ENCODE measurements at regions not wholly inside any gene's neighbourhood (a gene's known extent, or its start where the extent isn't known, plus 50 kb on each side); places are given as distances from the start of the nearest gene placed in this dataset.

DNA sequence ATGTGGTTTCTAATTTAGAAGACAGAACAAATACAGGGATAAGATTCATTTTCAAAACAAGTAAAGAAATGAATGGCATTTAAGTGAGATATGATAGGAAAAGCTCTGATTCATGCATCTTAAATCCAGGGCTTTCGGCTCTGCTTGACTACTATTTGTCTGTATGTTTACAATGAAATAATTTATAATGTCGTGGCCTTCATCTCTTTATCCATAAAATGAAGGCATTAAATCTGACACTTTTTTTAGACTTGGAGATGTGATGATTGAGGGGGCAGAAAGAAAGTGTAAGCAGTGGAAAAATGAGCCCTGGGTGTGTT, 115.7 kb upstream of the KIT start:
- H3K27me3 ChIP-seq (replicated peaks; ENCODE audit: insufficient read depth, low read length), result no peaks in the 10 kb centered on the region
- H3K36me3 ChIP-seq (replicated peaks; ENCODE audit: insufficient read depth, low read length), result no peaks in the 10 kb centered on the region
- no peak overlapping the region for H2AFZ ChIP-seq (ENCODE audit: low read length)
- no peaks in the 10 kb centered on the region for H3K79me2 ChIP-seq (ENCODE audit: low read length)
- H3K4me3 ChIP-seq (ENCODE audit: low read length), result no peak overlapping the region
- H3K9ac ChIP-seq (ENCODE audit: low read length), result no peak overlapping the region
- 0 out of 2 replicates have a peak, but pooled peaks cover under 1% of the 10 kb centered on the region for H3F3A ChIP-seq (ENCODE audit: insufficient read depth, low read length)
- peaks cover 11% of the 10 kb centered on the region; the same call in 1 of the 2 replicates for H3K4me1 ChIP-seq (ENCODE audit: low read length)
- H3K9me3 ChIP-seq (replicated peaks; ENCODE audit: insufficient read depth, low read length), result no peaks in the 10 kb centered on the region
- no peak overlapping the region for H3K4me2 ChIP-seq (ENCODE audit: low read depth, low read length)
- DNase-seq, result no peak
- H3K9me2 ChIP-seq (replicated peaks; ENCODE audit: insufficient read depth, low read length), result no peaks in the 10 kb centered on the region
- TF ChIP-seq EZH2 (optimal IDR thresholded peaks at IDR 0.05; ENCODE audit: low read depth, low read length) (no peak), EZH2phosphoT487 (IDR thresholded peaks at IDR 0.05; ENCODE audit: low read length) (no peak)
- TF ChIP-seq, protein P1, sequence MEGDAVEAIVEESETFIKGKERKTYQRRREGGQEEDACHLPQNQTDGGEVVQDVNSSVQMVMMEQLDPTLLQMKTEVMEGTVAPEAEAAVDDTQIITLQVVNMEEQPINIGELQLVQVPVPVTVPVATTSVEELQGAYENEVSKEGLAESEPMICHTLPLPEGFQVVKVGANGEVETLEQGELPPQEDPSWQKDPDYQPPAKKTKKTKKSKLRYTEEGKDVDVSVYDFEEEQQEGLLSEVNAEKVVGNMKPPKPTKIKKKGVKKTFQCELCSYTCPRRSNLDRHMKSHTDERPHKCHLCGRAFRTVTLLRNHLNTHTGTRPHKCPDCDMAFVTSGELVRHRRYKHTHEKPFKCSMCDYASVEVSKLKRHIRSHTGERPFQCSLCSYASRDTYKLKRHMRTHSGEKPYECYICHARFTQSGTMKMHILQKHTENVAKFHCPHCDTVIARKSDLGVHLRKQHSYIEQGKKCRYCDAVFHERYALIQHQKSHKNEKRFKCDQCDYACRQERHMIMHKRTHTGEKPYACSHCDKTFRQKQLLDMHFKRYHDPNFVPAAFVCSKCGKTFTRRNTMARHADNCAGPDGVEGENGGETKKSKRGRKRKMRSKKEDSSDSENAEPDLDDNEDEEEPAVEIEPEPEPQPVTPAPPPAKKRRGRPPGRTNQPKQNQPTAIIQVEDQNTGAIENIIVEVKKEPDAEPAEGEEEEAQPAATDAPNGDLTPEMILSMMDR (IDR thresholded peaks at IDR 0.05; ENCODE audit: low read length), result no peak
- H4K20me1 ChIP-seq (ENCODE audit: insufficient read depth, low read length), result no peaks in the 10 kb centered on the region
- H3K27ac ChIP-seq (ENCODE audit: low read length), result no peak overlapping the region

DNA sequence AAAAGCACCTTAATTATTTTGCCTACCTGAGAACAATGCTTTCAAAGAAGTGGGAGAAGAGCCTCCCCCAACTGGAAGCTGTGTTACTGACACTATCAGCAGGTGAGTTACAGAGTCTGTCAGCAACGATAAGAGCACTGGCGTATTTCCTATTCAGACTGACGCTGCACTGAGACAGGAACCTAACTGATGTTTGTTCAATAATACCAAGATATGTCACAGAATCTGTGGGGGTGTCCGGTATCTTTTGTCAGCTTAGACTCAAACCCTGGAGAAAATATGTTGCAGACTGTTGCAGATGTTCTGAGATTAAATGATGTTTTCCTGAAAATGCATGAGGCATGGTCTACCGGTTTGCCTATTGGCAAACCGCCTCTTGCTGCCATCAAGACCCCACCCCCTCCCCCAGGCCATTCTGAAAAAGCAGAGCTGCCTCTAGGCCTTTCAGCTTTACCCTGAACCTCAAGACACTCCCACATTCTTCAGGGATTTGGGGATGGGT, 115.2 kb upstream of the KIT start:
- TF ChIP-seq EZH2phosphoT487 (IDR thresholded peaks at IDR 0.05; ENCODE audit: low read length), result no peak
- no peak for TF ChIP-seq EZH2 (optimal IDR thresholded peaks at IDR 0.05; ENCODE audit: low read depth, low read length)
- TF ChIP-seq, protein P1 (IDR thresholded peaks at IDR 0.05; ENCODE audit: low read length), result no peak
- no peak for DNase-seq
- Histone ChIP-seq H3K4me2 (ENCODE audit: low read depth, low read length) (no peak overlapping the region), H3K4me1 (ENCODE audit: low read length) (peaks cover 16% of the 10 kb centered on the region; the same call in 1 of the 2 replicates), H3K9ac (ENCODE audit: low read length) (no peak overlapping the region), H3K27ac (ENCODE audit: low read length) (no peak overlapping the region), H4K20me1 (ENCODE audit: insufficient read depth, low read length) (no peaks in the 10 kb centered on the region), H3K4me3 (ENCODE audit: low read length) (no peak overlapping the region), H2AFZ (ENCODE audit: low read length) (no peak overlapping the region), H3K9me3 (replicated peaks; ENCODE audit: insufficient read depth, low read length) (no peaks in the 10 kb centered on the region), H3K79me2 (ENCODE audit: low read length) (no peaks in the 10 kb centered on the region), H3K36me3 (replicated peaks; ENCODE audit: insufficient read depth, low read length) (no peaks in the 10 kb centered on the region), H3F3A (ENCODE audit: insufficient read depth, low read length) (peaks cover 6% of the 10 kb centered on the region), H3K9me2 (replicated peaks; ENCODE audit: insufficient read depth, low read length) (no peaks in the 10 kb centered on the region), H3K27me3 (replicated peaks; ENCODE audit: insufficient read depth, low read length) (no peaks in the 10 kb centered on the region)

DNA sequence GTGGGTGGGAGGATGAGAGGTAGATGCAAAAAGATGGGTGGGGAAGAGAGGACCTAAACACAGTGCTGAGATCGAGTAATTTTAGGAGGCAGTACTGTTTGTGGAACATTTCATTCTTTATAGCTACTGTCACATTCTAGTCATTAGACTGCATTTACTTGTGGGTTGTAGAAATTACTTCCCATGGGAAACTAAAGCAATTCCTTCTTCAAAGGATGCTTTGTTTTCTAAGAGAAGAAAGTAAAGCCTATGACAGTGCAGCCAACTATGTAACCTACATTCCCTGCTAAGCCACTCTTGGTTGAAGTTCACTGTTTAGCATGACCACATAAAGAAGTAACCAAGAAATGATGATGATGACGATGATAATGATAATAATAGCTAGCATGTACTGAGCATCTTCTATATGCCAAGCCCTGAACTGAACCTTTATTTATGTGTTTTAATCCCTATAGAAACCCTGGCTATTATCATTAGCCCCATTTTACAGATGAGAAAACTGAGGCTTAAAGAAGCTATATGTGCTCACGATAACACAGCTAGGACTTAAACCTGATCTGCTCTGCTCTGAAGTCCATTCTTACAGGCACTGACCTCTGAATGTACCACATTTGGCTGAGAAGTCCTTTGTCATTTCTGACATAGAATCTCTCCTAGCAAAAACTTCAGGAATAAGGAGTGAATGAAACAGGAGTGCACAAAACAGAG, 114.5 kb upstream of the KIT start:
- Histone ChIP-seq H3K27me3 (replicated peaks; ENCODE audit: insufficient read depth, low read length) (no peaks in the 10 kb centered on the region), H3K4me1 (ENCODE audit: low read length) (peaks cover 22% of the 10 kb centered on the region; the same call in 1 of the 2 replicates), H3K9me2 (replicated peaks; ENCODE audit: insufficient read depth, low read length) (no peaks in the 10 kb centered on the region), H3K9me3 (replicated peaks; ENCODE audit: insufficient read depth, low read length) (no peaks in the 10 kb centered on the region), H3K4me2 (ENCODE audit: low read depth, low read length) (no peak overlapping the region), H3K9ac (ENCODE audit: low read length) (no peak overlapping the region), H3K27ac (ENCODE audit: low read length) (no peak overlapping the region), H4K20me1 (ENCODE audit: insufficient read depth, low read length) (no peaks in the 10 kb centered on the region), H3K36me3 (replicated peaks; ENCODE audit: insufficient read depth, low read length) (no peaks in the 10 kb centered on the region), H3K79me2 (ENCODE audit: low read length) (no peaks in the 10 kb centered on the region), H2AFZ (ENCODE audit: low read length) (no peak overlapping the region), H3F3A (ENCODE audit: insufficient read depth, low read length) (peaks cover 12% of the 10 kb centered on the region), H3K4me3 (ENCODE audit: low read length) (no peak overlapping the region)
- TF ChIP-seq, protein P1 (IDR thresholded peaks at IDR 0.05; ENCODE audit: low read length), result no peak
- TF ChIP-seq EZH2phosphoT487 (IDR thresholded peaks at IDR 0.05; ENCODE audit: low read length), result no peak
- TF ChIP-seq EZH2 (optimal IDR thresholded peaks at IDR 0.05; ENCODE audit: low read depth, low read length), result no peak
- no peak for DNase-seq
